Body of pancreas (tissue), 4 donors: ENCODE measurements at regions not wholly inside any gene's neighbourhood (a gene's known extent, or its start where the extent isn't known, plus 50 kb on each side); places are given as distances from the start of the nearest gene placed in this dataset.

Experiments
- ATAC-seq: fragments of 150-250 bp; one replicate; pipeline ENCODE4 v1.9.1; 2016
- DNase-seq, 4 donors: peaks; one replicate each; pipeline ENCODE4 v3.0.0-alpha.2; 2019
- H3K27ac ChIP-seq, 4 donors: fragments of 200-600 bp; sonication (generic); 1 replicate in 3 of 4; 2 replicates in 1 of 4; pipeline versions ENCODE4 v1.5.1 to v1.6.1; 2016 to 2019; ENCODE audit warnings: mild to moderate bottlenecking in 1 of 4, mixed read lengths in 1 of 4, moderate library complexity in 1 of 4
- H3K27me3 ChIP-seq, 2 donors: fragments of 200-600 bp; sonication (generic); one replicate each; pipeline ENCODE4 v1.6.0; 2016; ENCODE audit warnings: mild to moderate bottlenecking in 1 of 2
- H3K36me3 ChIP-seq, 2 donors: fragments of 200-600 bp; sonication (generic); replicated peaks in 1 of 2; 2 replicates each; pipeline ENCODE4 v1.5.1; 2016; ENCODE audit warnings: low read depth in 2 of 2; ENCODE audit not compliant: insufficient read depth in 1 of 2
- H3K4me1 ChIP-seq: fragments of 200-600 bp; sonication (generic); one replicate; pipeline ENCODE4 v1.6.0; 2016
- H3K4me3 ChIP-seq, 2 donors: fragments of 200-600 bp; sonication (generic); 1 replicate in 1 of 2; 2 replicates in 1 of 2; pipeline ENCODE4 v1.5.1; 2016 to 2019
- H3K9me3 ChIP-seq, 3 donors: fragments of 200-600 bp; sonication (generic); 1 replicate in 2 of 3; 2 replicates in 1 of 3; pipeline ENCODE4 v1.5.1; 2016
- CTCF ChIP-seq, 7 experiments: fragments of 450-650 bp in 4 of 7; fragments of 200-600 bp in 3 of 7; sonication (generic) in 3 of 7; IDR thresholded peaks; one replicate each; pipeline ENCODE4 v1.5.1; 2016 to 2019; ENCODE audit warnings: antibody characterized with exemption in 7 of 7
- POLR2A ChIP-seq, 3 donors: fragments of 450-650 bp; IDR thresholded peaks; one replicate each; pipeline ENCODE4 v1.6.1; 2016; ENCODE audit warnings: antibody characterized with exemption in 3 of 3, mild to moderate bottlenecking in 2 of 3
- WGBS, 2 donors: methylation state at CpG; one replicate each; pipeline ENCODE4 v1.1.5; 2017; 5-methylcytosine and 5-hydroxymethylcytosine counted together
- intact Hi-C: fragments of 100-400 bp; cut with DNase I; formaldehyde crosslinking; loops from one replicate; pipeline ENCODE4 v1.15.1; 2023

GRCh38 chr15:36284911-36285310 lies 294.5 kb upstream of the CDIN1 start:
- H3K27ac ChIP-seq = no peak overlapping the region
- no peak for TF ChIP-seq CTCF (IDR thresholded peaks at IDR 0.05)
- TF ChIP-seq POLR2A (IDR thresholded peaks at IDR 0.05) = no peak
- no peak for DNase-seq
- H3K4me1 ChIP-seq = no peaks in the 10 kb centered on the region
- no peaks in the 10 kb centered on the region for H3K9me3 ChIP-seq
- H3K36me3 ChIP-seq = no peaks in the 10 kb centered on the region
- intact Hi-C loops = no loop called here
- no peaks in the 10 kb centered on the region for H3K27me3 ChIP-seq
- H3K4me3 ChIP-seq = no peak overlapping the region
- ATAC-seq = no peak

DNA sequence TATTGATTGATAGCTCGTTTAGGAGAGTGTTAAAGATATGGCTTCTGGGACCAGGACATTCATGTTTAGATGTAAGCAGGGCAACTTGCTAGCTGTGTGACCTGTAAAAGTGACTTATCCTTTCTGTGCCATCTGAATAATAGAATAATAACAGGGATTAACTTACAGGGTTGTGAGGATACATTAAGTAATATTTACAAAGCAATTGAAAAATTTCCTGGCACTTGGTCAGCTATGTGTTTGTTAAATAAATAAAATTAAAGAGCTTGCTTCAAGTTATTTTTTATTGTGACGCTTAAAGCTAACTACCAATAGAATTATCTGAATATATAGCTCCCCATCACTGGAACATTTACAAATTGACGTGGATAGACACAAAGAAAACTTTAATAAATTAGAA lies 287.9 kb upstream of the CDIN1 start:
- H3K4me3 ChIP-seq = no peak overlapping the region
- intact Hi-C loops = no loop called here
- 47 to 59% methylated on average over 3 of the region's 3 CpGs for WGBS, 2 donors
- DNase-seq (no peak), ATAC-seq (no peak)
- H3K27ac ChIP-seq = no peak overlapping the region
- H3K4me1 ChIP-seq = no peaks in the 10 kb centered on the region
- H3K9me3 ChIP-seq = no peaks in the 10 kb centered on the region
- no peaks in the 10 kb centered on the region for H3K36me3 ChIP-seq
- TF ChIP-seq CTCF (IDR thresholded peaks at IDR 0.05) (no peak), POLR2A (IDR thresholded peaks at IDR 0.05) (no peak)
- no peaks in the 10 kb centered on the region for H3K27me3 ChIP-seq

DNA sequence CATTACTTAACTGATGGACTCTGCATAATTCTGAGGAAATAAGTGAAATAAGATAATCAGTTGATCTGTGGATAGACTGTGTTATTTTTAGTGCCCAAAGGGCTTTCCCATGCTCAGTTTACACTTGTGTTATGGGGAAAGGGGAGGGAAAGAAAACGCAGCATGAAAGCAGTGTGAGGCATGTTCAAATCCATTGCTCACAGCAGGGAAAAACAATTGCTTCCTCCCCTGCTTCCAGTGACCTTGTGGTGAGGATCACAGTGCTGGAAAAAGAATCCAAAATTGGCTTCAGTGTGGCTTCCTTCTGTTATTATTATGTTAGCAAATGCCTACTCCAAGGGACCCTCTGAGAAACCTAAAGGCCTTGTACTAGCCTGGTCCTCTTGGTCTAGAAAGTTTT lies 285.1 kb upstream of the CDIN1 start:
- WGBS, 2 donors = 41 to 54% methylated on average over 1 of the region's 1 CpG
- intact Hi-C loops = no loop called here
- no peaks in the 10 kb centered on the region for H3K27me3 ChIP-seq
- ATAC-seq = no peak
- no peaks in the 10 kb centered on the region for H3K36me3 ChIP-seq
- H3K4me1 ChIP-seq = no peaks in the 10 kb centered on the region
- H3K4me3 ChIP-seq = no peak overlapping the region
- DNase-seq = no peak
- TF ChIP-seq CTCF (IDR thresholded peaks at IDR 0.05) (no peak), POLR2A (IDR thresholded peaks at IDR 0.05) (no peak)
- H3K27ac ChIP-seq = no peak overlapping the region
- H3K9me3 ChIP-seq = no peaks in the 10 kb centered on the region

- Histone ChIP-seq H3K4me3 (no peak overlapping the region), H3K36me3 (no peaks in the 10 kb centered on the region), H3K27me3 (no peaks in the 10 kb centered on the region), H3K4me1 (no peaks in the 10 kb centered on the region), H3K9me3 (no peaks in the 10 kb centered on the region), H3K27ac (no peak overlapping the region)
- no peak for TF ChIP-seq POLR2A (IDR thresholded peaks at IDR 0.05)
- no peak for TF ChIP-seq CTCF (IDR thresholded peaks at IDR 0.05)
- intact Hi-C loops = no loop called here
- ATAC-seq (no peak), DNase-seq (no peak)
- 48 to 49% methylated on average over 5 of the region's 5 CpGs for WGBS, 2 donors
Measured at GRCh38 chr15:36301947-36302346, 277.5 kb upstream of the CDIN1 start.

GRCh38 chr15:36313021-36313420 lies 266.4 kb upstream of the CDIN1 start:
- intact Hi-C loops = no loop called here
- Histone ChIP-seq H3K27me3 (no peaks in the 10 kb centered on the region), H3K4me1 (no peaks in the 10 kb centered on the region), H3K36me3 (no peaks in the 10 kb centered on the region), H3K9me3 (no peaks in the 10 kb centered on the region), H3K27ac (no peak overlapping the region), H3K4me3 (no peak overlapping the region)
- DNase-seq = no peak
- no peak for ATAC-seq
- no peak for TF ChIP-seq POLR2A (IDR thresholded peaks at IDR 0.05)
- no peak for TF ChIP-seq CTCF (IDR thresholded peaks at IDR 0.05)
- 60% methylated on average over 1 of the region's 1 CpG for WGBS, 2 donors
